WTC11 (cell line): ENCODE measurements at regions not wholly inside any gene's neighbourhood (a gene's known extent, or its start where the extent isn't known, plus 50 kb on each side); places are given as distances from the start of the nearest gene placed in this dataset.

Experiments
- ATAC-seq: fragments of 200-7000 bp; cut with Tn5 transposase; 2 replicates; pipeline ENCODE4 v1.10.0; 2021; ENCODE audit warnings: mild to moderate bottlenecking, moderate library complexity
- CTCF ChIA-PET: fragments of 300-600 bp; sonication (Branson Sonifier 250); formaldehyde crosslinking; loops from one replicate; lab custom pipeline; 2021; ENCODE audit warnings: antibody characterized with exemption; lab: Charles Lee
- POLR2A ChIA-PET: fragments of 350-600 bp; sonication (Branson Sonifier 250); formaldehyde crosslinking; loops from one replicate; lab custom pipeline; 2021; ENCODE audit warnings: antibody characterized with exemption; lab: Charles Lee
- DNase-seq: peaks from one replicate; pipeline ENCODE4 v3.0.0; 2021; ENCODE audit warnings: low spot score
- H3K27ac Mint-ChIP-seq: 2 replicates; pipeline ENCODE4 v1.8.0; 2021; ENCODE audit warnings: mixed read lengths
- H3K27me3 Mint-ChIP-seq: 2 replicates; pipeline ENCODE4 v1.8.0; 2021; ENCODE audit warnings: low read depth, mild to moderate bottlenecking, moderate library complexity, mixed read lengths
- H3K36me3 Mint-ChIP-seq: 2 replicates; pipeline ENCODE4 v1.8.0; 2021; ENCODE audit warnings: mixed read lengths
- H3K4me1 Mint-ChIP-seq: 2 replicates; pipeline ENCODE4 v1.8.0; 2022; ENCODE audit warnings: mixed read lengths
- H3K4me3 Mint-ChIP-seq: 2 replicates; pipeline ENCODE4 v1.8.0; 2021; ENCODE audit warnings: mild to moderate bottlenecking, moderate library complexity, mixed read lengths
- H3K9me3 Mint-ChIP-seq: 2 replicates; pipeline ENCODE4 v1.8.0; 2021; ENCODE audit warnings: mixed read lengths
- AFF4 ChIP-seq: sonication (generic); formaldehyde crosslinking; IDR thresholded peaks from 2 replicates; pipeline ENCODE4 v1.8.1; 2023; ENCODE audit warnings: mild to moderate bottlenecking, missing genetic modification reagents, borderline replicate concordance
- ATF3 ChIP-seq: sonication (generic); formaldehyde crosslinking; conservative IDR thresholded peaks from 2 replicates; pipeline ENCODE4 v1.8.1; 2022; ENCODE audit warnings: mild to moderate bottlenecking, missing genetic modification reagents
- CBFB ChIP-seq: sonication (generic); formaldehyde crosslinking; IDR thresholded peaks from 2 replicates; pipeline ENCODE4 v1.8.1; 2022; ENCODE audit warnings: mild to moderate bottlenecking, low read depth, missing genetic modification reagents
- CTCF ChIP-seq: fragments of 200-600 bp; IDR thresholded peaks from 2 replicates; pipeline ENCODE4 v1.8.0; 2022; ENCODE audit warnings: antibody characterized with exemption
- ELF4 ChIP-seq: sonication (generic); formaldehyde crosslinking; IDR thresholded peaks from 2 replicates; pipeline ENCODE4 v1.8.1; 2022; ENCODE audit warnings: low read depth, mild to moderate bottlenecking, moderate library complexity, missing genetic modification reagents
- FOXK1 ChIP-seq: sonication (generic); formaldehyde crosslinking; IDR thresholded peaks from 2 replicates; pipeline ENCODE4 v1.8.0; 2022; ENCODE audit warnings: mild to moderate bottlenecking, moderate library complexity, missing genetic modification reagents
- FOXP4 ChIP-seq: sonication (generic); formaldehyde crosslinking; IDR thresholded peaks from 2 replicates; pipeline ENCODE4 v1.8.0; 2022; ENCODE audit warnings: mild to moderate bottlenecking, missing genetic modification reagents
- MYBL2 ChIP-seq: sonication (generic); formaldehyde crosslinking; IDR thresholded peaks from 2 replicates; pipeline ENCODE4 v1.8.1; 2023; ENCODE audit warnings: mild to moderate bottlenecking, moderate library complexity, missing genetic modification reagents
- NR3C1 ChIP-seq: sonication (generic); formaldehyde crosslinking; conservative IDR thresholded peaks from 2 replicates; pipeline ENCODE4 v1.8.1; 2023; ENCODE audit warnings: low read depth, mild to moderate bottlenecking, missing genetic modification reagents
- OVOL2 ChIP-seq: fragments of 250-450 bp; sonication (Bioruptor Pico); IDR thresholded peaks from 2 replicates; pipeline ENCODE4 v1.9.0; 2021; ENCODE audit warnings: mild to moderate bottlenecking, borderline replicate concordance
- PRDM15 ChIP-seq: sonication (generic); formaldehyde crosslinking; IDR thresholded peaks from 2 replicates; pipeline ENCODE4 v1.8.0; 2022; ENCODE audit warnings: missing genetic modification reagents
- PRRX2 ChIP-seq: fragments of 250-450 bp; sonication (Bioruptor Pico); IDR thresholded peaks from 2 replicates; pipeline ENCODE4 v1.8.0; 2021; ENCODE audit warnings: mild to moderate bottlenecking
- RORB ChIP-seq: fragments of 250-450 bp; sonication (Bioruptor Pico); IDR thresholded peaks from 2 replicates; pipeline ENCODE4 v1.9.0; 2021; ENCODE audit warnings: mild to moderate bottlenecking
- TCF7 ChIP-seq: sonication (generic); formaldehyde crosslinking; IDR thresholded peaks from 2 replicates; pipeline ENCODE4 v1.8.0; 2022; ENCODE audit warnings: mild to moderate bottlenecking, low read depth, missing genetic modification reagents, moderate library complexity
- TEAD1 ChIP-seq: sonication (generic); formaldehyde crosslinking; IDR thresholded peaks from 2 replicates; pipeline ENCODE4 v1.8.0; 2022; ENCODE audit warnings: mild to moderate bottlenecking, missing genetic modification reagents
- TP53 ChIP-seq: sonication (generic); formaldehyde crosslinking; IDR thresholded peaks from 2 replicates; pipeline ENCODE4 v1.8.1; 2023; ENCODE audit warnings: mild to moderate bottlenecking, missing genetic modification reagents
- ZMAT4 ChIP-seq: fragments of 250-450 bp; sonication (Bioruptor Pico); IDR thresholded peaks from 2 replicates; pipeline ENCODE4 v1.9.0; 2021; ENCODE audit warnings: mild to moderate bottlenecking
- ZNF121 ChIP-seq: sonication (generic); formaldehyde crosslinking; IDR thresholded peaks from 2 replicates; pipeline ENCODE4 v1.8.0; 2023; ENCODE audit warnings: missing genetic modification reagents
- ZNF281 ChIP-seq: sonication (generic); formaldehyde crosslinking; IDR thresholded peaks from 2 replicates; pipeline ENCODE4 v1.8.0; 2023; ENCODE audit warnings: mild to moderate bottlenecking, missing genetic modification reagents
- ZNF416 ChIP-seq: fragments of 250-450 bp; sonication (Bioruptor Pico); IDR thresholded peaks from 2 replicates; pipeline ENCODE4 v1.9.0; 2021; ENCODE audit warnings: mild to moderate bottlenecking, inconsistent platforms

GRCh38 chr18:28715206-28715605 is 538.3 kb upstream of the CDH2 start:
- no peaks in the 10 kb centered on the region for H3K27me3 Mint-ChIP-seq
- DNase-seq (no peak), ATAC-seq (no peak)
- H3K4me3 Mint-ChIP-seq: no peak overlapping the region
- H3K4me1 Mint-ChIP-seq: peaks cover 39% of the 10 kb centered on the region
- H3K27ac Mint-ChIP-seq: no peak overlapping the region
- no peak for TF ChIP-seq NR3C1 (CRISPR knock-in tag)
- TF ChIP-seq TCF7 (CRISPR knock-in tag): no peak
- no peak for TF ChIP-seq PRDM15 (CRISPR knock-in tag)
- TF ChIP-seq ZNF121: no peak
- no peak for TF ChIP-seq CBFB (CRISPR knock-in tag)
- TF ChIP-seq ZNF281: no peak
- TF ChIP-seq ELF4 (CRISPR knock-in tag): no peak
- no peak for TF ChIP-seq TEAD1 (CRISPR knock-in tag)
- no peak for TF ChIP-seq RORB
- no peak for TF ChIP-seq TP53 (CRISPR knock-in tag)
- no peak for TF ChIP-seq FOXP4
- ChIA-PET CTCF (no interaction called here), POLR2A (no interaction called here)
- H3K36me3 Mint-ChIP-seq: peaks cover 4% of the 10 kb centered on the region; the same call in 1 of the 2 replicates
- peaks cover 8% of the 10 kb centered on the region for H3K9me3 Mint-ChIP-seq

- Mint-ChIP-seq H3K4me3 (no peak overlapping the region), H3K27ac (no peak overlapping the region), H3K4me1 (peaks cover 39% of the 10 kb centered on the region), H3K27me3 (no peaks in the 10 kb centered on the region), H3K36me3 (peaks cover 4% of the 10 kb centered on the region; the same call in 1 of the 2 replicates), H3K9me3 (peaks cover 8% of the 10 kb centered on the region)
- ATAC-seq (no peak), DNase-seq (no peak)
- POLR2A ChIA-PET: no interaction called here
- CTCF ChIA-PET: no interaction called here
- TF ChIP-seq MYBL2 (no peak), OVOL2 (CRISPR knock-in tag) (no peak), ATF3 (CRISPR knock-in tag) (no peak), AFF4 (no peak), PRRX2 (CRISPR knock-in tag) (no peak), FOXK1 (no peak), ZMAT4 (CRISPR knock-in tag) (no peak), CTCF (no peak), ZNF416 (CRISPR knock-in tag) (no peak), NR3C1 (CRISPR knock-in tag) (no peak)
Measured at GRCh38 chr18:28714498-28714897, 537.6 kb upstream of the CDH2 start.
